HEK293T (cell line): ENCODE measurements at regions not wholly inside any gene's neighbourhood (a gene's known extent, or its start where the extent isn't known, plus 50 kb on each side); places are given as distances from the start of the nearest gene placed in this dataset.

Source experiments
- BHLHE40 ChIP-seq: fragments of 450-650 bp; IDR thresholded peaks from 2 replicates; pipeline ENCODE4 v1.6.1; 2016; ENCODE audit warnings: mild to moderate bottlenecking, moderate library complexity, borderline replicate concordance
- ELF4 ChIP-seq: fragments of 450-650 bp; IDR thresholded peaks from 2 replicates; pipeline ENCODE4 v1.6.1; 2017; ENCODE audit warnings: antibody characterized with exemption
- FOXM1 ChIP-seq: fragments of 450-650 bp; IDR thresholded peaks from 2 replicates; pipeline ENCODE4 v1.6.1; 2017; ENCODE audit warnings: mild to moderate bottlenecking, borderline replicate concordance
- NFRKB ChIP-seq: fragments of 450-650 bp; IDR thresholded peaks from 2 replicates; pipeline ENCODE4 v1.6.1; 2016; ENCODE audit warnings: mild to moderate bottlenecking, moderate library complexity
- SP1 ChIP-seq: fragments of 450-650 bp; IDR thresholded peaks from 2 replicates; pipeline ENCODE4 v1.6.1; 2017
- TARDBP ChIP-seq: fragments of 450-650 bp; IDR thresholded peaks from 2 replicates; pipeline ENCODE4 v1.6.1; 2016

DNA sequence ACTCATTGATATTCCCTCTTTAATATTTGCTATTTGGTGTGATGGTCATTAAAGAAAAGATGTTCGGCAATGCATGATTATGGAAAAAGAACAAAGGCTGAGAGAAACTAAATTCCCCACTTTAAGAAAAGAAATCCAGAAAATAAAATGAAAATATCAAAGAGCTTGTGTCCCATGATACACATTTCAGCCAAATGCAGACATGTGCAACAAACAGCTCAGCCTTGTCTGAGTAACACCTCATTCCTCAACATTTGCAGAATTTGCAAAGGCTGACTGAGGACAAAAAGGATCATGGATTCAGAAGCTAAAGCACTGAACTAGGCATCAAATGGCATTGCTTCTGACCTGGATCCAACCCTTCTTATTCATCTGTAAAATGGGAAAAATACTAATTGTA is 281.0 kb downstream of the RAB28 start:
- TF ChIP-seq TARDBP (no peak), BHLHE40 (no peak), NFRKB (no peak), FOXM1 (no peak), SP1 (no peak), ELF4 (no peak)
